Pancreas (tissue), 10 donors: ENCODE measurements at regions not wholly inside any gene's neighbourhood (a gene's known extent, or its start where the extent isn't known, plus 50 kb on each side); places are given as distances from the start of the nearest gene placed in this dataset.

Experiments used
- ATAC-seq, 4 donors: fragments of 200-7000 bp; cut with Tn5 transposase; one replicate each; pipeline versions ENCODE4 v1.8.0 to v1.9.1; 2020; ENCODE audit warnings: mild to moderate bottlenecking in 4 of 4, moderate library complexity in 4 of 4
- DNase-seq, 6 donors: peaks; one replicate each; pipeline ENCODE4 v3.0.0-alpha.2; 2020
- FAIRE-seq: peaks from 2 replicates; lab custom pipeline; 2012; peaks lifted over from hg19 to GRCh38; lab: Jason Lieb, UNC
- H3K27ac ChIP-seq, 4 donors: fragments of 200-600 bp; sonication (generic); 1 replicate in 3 of 4; 2 replicates in 1 of 4; pipeline versions ENCODE4 v1.5.0 to v1.8.0; 2020
- H3K27me3 ChIP-seq, 4 donors: fragments of 200-600 bp; one replicate each; pipeline ENCODE4 v1.8.0; 2021
- H3K36me3 ChIP-seq, 3 donors: fragments of 200-600 bp; sonication (generic) in 1 of 3; one replicate each; pipeline versions ENCODE4 v1.5.0 to v1.8.0; 2020 to 2021
- H3K4me1 ChIP-seq, 3 donors: fragments of 200-600 bp; one replicate each; pipeline ENCODE4 v1.8.0; 2021
- H3K4me3 ChIP-seq, 4 donors: fragments of 200-600 bp; sonication (generic) in 2 of 4; one replicate each; pipeline versions ENCODE4 v1.5.0 to v1.8.0; 2020 to 2021
- H3K9me3 ChIP-seq, 4 donors: fragments of 200-600 bp; one replicate each; pipeline ENCODE4 v1.8.0; 2021
- WGBS, 2 donors: extraction: QIAGEN DNeasy Blood & Tissue Kit; methylation state at CpG; one replicate each; pipeline ENCODE4 v1.1.7; 2013; 5-methylcytosine and 5-hydroxymethylcytosine counted together
- intact Hi-C, 3 donors: fragments of 100-400 bp; cut with DNase I; formaldehyde crosslinking; loops; one replicate each; pipeline versions ENCODE4 v1.11.1 to v1.14.2; 2022
- TF ChIP-seq, protein P1 (sequence below), 4 donors: fragments of 200-600 bp; sonication (generic) in 3 of 4; IDR thresholded peaks; one replicate each; pipeline versions ENCODE4 v1.5.0 to v1.8.0; 2021; ENCODE audit warnings: antibody characterized with exemption in 4 of 4
- donor health status: healthy with polysubstance abuse.
- donor health status: DM: no; HTN: no; CAD: no; lungs with moderate emphysema.
- donor health status: DM: no; HTN: no; CAD: no.
- donor health status: control.
- donor health status: control.
- donor health status: Bipolar disorder and iron deficiency.
- donor health status: DM: yes; HTN: yes; CAD: no.
- donor health status: DM: no; HTN: no; CAD: no.
- donor health status: DM: no; HTN: no; CAD: no.
- donor health status: DM: yes; HTN: yes; CAD: no.

DNA sequence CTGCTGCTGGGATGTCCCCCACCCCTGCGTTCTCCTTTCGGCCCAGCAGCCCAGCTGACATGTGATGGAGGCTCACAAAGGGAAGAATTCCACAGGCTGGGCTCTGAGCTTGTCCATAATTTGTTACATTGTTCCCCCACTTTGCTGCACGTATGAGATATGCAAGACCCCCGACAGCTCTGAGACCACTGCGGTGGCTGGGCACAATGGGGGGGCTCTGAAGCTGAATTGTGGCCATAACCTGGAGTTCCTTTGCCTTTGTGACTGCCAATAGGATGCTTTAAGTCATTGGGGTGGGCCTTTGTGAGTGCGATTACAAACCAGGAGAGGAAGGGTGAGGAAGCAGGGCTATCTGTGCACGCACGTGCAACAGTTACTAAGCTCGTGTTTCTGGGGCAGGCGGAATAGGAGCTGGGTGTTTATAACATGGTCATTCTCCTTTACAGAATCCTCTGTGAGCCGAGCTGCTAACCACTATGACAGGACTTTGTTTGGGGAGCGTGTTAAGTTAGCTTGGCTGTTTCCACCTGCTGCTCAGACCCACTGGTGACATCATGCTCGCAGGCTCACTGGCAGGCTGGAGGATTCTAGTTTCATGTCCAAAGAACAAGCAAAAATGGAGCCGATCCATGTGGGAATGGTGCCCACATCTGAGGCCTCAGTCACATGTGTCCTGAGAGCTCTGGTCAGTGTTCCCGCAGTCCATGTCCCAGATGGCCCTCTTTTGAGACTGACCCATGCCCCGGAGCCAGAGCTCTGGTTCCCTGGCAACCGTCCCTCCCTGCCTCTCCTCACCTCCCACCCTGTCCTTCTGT is 208.3 kb upstream of the SALL1 start:
- peak in 2 of 6 donors; percentile 17 to 21 for DNase-seq
- no peaks in the 10 kb centered on the region for H3K4me1 ChIP-seq
- no peak overlapping the region for H3K4me3 ChIP-seq
- ATAC-seq: peak in 1 of 4 donors; percentile 16
- TF ChIP-seq, protein P1, sequence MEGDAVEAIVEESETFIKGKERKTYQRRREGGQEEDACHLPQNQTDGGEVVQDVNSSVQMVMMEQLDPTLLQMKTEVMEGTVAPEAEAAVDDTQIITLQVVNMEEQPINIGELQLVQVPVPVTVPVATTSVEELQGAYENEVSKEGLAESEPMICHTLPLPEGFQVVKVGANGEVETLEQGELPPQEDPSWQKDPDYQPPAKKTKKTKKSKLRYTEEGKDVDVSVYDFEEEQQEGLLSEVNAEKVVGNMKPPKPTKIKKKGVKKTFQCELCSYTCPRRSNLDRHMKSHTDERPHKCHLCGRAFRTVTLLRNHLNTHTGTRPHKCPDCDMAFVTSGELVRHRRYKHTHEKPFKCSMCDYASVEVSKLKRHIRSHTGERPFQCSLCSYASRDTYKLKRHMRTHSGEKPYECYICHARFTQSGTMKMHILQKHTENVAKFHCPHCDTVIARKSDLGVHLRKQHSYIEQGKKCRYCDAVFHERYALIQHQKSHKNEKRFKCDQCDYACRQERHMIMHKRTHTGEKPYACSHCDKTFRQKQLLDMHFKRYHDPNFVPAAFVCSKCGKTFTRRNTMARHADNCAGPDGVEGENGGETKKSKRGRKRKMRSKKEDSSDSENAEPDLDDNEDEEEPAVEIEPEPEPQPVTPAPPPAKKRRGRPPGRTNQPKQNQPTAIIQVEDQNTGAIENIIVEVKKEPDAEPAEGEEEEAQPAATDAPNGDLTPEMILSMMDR (IDR thresholded peaks at IDR 0.05): no peak
- no peak for FAIRE-seq
- intact Hi-C loops: no loop called here
- no peaks in the 10 kb centered on the region for H3K36me3 ChIP-seq
- WGBS, 2 donors: 67 to 71% methylated on average over 17 of the region's 17 CpGs
- H3K27ac ChIP-seq: no peak overlapping the region
- H3K27me3 ChIP-seq: no peaks in the 10 kb centered on the region
- no peaks in the 10 kb centered on the region for H3K9me3 ChIP-seq

DNA sequence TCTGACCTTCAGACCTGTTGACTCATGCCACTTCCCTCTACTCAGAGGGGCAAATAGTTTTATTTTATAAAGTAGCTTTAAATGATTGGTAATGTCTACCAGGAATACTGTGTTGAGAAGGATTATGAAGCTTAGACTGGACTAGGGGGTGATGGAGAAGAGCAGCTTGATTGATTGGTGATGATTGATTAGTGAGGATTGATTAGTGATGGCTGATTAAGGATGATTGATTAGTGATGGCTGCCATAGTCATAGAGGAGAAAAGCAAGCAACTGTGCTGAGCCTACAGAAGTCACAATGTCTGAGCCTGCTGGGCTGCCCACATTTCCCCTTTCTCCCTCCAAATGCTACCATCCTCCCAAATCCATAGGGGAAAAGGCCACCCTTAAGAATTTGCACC is 206.8 kb upstream of the SALL1 start:
- H3K36me3 ChIP-seq: no peaks in the 10 kb centered on the region
- intact Hi-C loops: no loop called here
- no peaks in the 10 kb centered on the region for H3K27me3 ChIP-seq
- no peaks in the 10 kb centered on the region for H3K4me1 ChIP-seq
- ATAC-seq (no peak), FAIRE-seq (no peak), DNase-seq (no peak)
- no peak overlapping the region for H3K27ac ChIP-seq
- TF ChIP-seq, protein P1 (IDR thresholded peaks at IDR 0.05): no peak
- no peaks in the 10 kb centered on the region for H3K9me3 ChIP-seq
- no peak overlapping the region for H3K4me3 ChIP-seq

DNA sequence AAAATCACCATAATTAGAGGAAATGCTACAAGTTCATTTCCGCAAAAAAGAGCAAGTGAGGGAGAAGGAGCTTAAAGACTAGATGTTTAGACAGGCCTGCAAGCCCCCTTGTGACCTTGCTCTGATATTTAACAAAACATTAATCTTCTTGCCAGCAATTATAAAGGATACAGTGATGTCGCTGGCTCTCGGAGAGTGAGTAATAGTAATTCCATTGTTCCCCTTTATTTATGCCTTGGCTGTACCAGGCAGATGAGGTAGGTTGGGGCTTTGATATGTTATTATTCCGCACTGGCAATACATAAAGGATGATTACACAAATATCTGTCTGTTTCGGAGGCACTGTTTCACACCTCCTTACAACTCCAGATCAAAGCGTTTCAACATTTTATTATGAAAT is 204.8 kb upstream of the SALL1 start:
- DNase-seq (no peak), ATAC-seq (no peak), FAIRE-seq (no peak)
- Histone ChIP-seq H3K9me3 (no peaks in the 10 kb centered on the region), H3K36me3 (no peaks in the 10 kb centered on the region), H3K27me3 (no peaks in the 10 kb centered on the region), H3K27ac (no peak overlapping the region), H3K4me3 (no peak overlapping the region), H3K4me1 (no peaks in the 10 kb centered on the region)
- TF ChIP-seq, protein P1 (IDR thresholded peaks at IDR 0.05): no peak
- intact Hi-C loops: no loop called here
- WGBS, 2 donors: 84 to 86% methylated on average over 6 of the region's 6 CpGs

DNA sequence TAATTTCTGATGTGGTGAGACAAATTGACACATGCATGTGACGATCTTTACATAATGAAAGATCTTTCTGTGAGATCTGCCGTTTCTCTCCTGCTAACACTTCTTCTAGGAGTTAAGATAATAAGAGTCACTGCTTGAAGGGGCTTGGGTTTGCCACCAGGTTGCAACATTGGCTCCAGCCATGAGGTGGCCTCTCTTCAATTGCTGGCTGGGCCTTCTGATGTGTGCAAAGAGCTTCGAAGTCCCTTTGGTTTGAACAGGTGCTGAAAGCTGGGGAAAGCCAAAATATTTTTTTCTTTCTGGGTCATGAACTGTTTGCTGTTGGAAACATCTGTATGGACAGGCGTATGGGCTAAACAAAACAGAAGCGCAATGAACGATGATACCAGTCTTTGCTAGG is 204.1 kb upstream of the SALL1 start:
- no peak overlapping the region for H3K27ac ChIP-seq
- TF ChIP-seq, protein P1 (IDR thresholded peaks at IDR 0.05): no peak
- no peaks in the 10 kb centered on the region for H3K27me3 ChIP-seq
- no peak overlapping the region for H3K4me3 ChIP-seq
- 69 to 72% methylated on average over 6 of the region's 6 CpGs for WGBS, 2 donors
- DNase-seq: no peak
- no peak for ATAC-seq
- FAIRE-seq: no peak
- H3K9me3 ChIP-seq: no peaks in the 10 kb centered on the region
- H3K4me1 ChIP-seq: no peaks in the 10 kb centered on the region
- H3K36me3 ChIP-seq: no peaks in the 10 kb centered on the region
- intact Hi-C loops: no loop called here

DNA sequence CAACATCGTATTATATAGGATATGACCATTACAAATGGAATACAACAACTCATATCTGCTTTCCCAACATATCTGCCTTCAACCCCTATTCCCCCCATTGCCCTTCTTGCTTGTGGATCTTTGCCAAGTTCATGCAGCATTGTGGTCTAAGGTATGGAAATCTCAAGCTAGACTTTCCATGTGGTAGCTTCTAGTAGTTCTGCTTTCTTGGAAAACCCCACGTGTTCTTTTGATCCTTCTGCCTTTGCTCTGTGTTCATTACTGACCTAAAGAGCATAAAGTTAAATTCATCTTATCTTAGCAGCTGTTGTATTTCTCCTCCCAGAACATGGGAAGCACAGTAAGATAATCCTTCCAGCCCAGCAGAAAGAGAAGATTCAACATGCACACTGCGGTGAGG is 202.0 kb upstream of the SALL1 start:
- TF ChIP-seq, protein P1 (IDR thresholded peaks at IDR 0.05): no peak
- WGBS, 2 donors: 64 to 68% methylated on average over 3 of the region's 3 CpGs
- no peak for ATAC-seq
- no peaks in the 10 kb centered on the region for H3K9me3 ChIP-seq
- H3K36me3 ChIP-seq: no peaks in the 10 kb centered on the region
- no peak overlapping the region for H3K27ac ChIP-seq
- FAIRE-seq: no peak
- DNase-seq: no peak
- no peak overlapping the region for H3K4me3 ChIP-seq
- no peaks in the 10 kb centered on the region for H3K27me3 ChIP-seq
- intact Hi-C loops: no loop called here
- H3K4me1 ChIP-seq: no peaks in the 10 kb centered on the region
